GM12873 (cell line): ENCODE measurements at regions not wholly inside any gene's neighbourhood (a gene's known extent, or its start where the extent isn't known, plus 50 kb on each side); places are given as distances from the start of the nearest gene placed in this dataset.

Source experiments
- CTCF ChIP-seq: IDR thresholded peaks from 2 replicates; pipeline ENCODE4 v1.5.1; 2012; ENCODE audit warnings: low read depth, mild to moderate bottlenecking, moderate library complexity, low read length, control low read depth; ENCODE audit not compliant: insufficient read depth; ENCODE audit errors: missing control alignments

DNA sequence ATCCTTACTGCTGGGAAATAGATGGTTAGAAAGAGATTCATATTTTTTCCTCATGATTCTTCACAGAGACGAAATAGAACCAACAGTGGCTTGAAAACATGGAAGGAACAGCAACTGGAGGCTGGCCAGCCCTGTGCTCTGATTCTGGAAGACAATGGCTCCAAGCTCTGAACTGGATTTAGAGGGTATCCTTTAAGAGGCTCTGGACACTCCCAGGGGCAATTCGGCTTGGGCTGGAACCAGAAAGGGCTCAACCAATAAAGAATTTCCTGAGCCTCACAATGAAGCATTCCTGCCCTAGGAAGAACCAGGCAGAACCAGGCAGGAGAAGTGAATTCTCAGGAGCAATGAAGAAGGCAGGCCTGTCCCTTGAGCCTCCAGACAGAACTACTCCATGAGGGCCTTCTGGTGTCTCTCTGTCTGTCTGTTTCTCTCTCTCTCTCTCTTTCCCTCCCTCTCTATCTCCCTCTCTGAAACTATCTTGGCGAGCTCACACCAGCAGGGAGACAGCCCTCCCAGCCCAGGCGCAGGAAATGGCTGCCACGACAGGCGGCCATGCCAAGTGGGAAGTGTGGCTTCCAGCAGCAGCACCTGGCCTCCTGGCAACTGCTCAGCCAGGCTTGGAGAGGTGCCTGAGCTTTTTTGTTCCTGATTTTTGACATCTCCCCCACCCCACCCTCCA is 93.3 kb downstream of the RCN1 start:
- no peak for TF ChIP-seq CTCF

- TF ChIP-seq CTCF, result no peak
Measured at GRCh38 chr11:32184723-32185376, 94.0 kb downstream of the RCN1 start.

DNA sequence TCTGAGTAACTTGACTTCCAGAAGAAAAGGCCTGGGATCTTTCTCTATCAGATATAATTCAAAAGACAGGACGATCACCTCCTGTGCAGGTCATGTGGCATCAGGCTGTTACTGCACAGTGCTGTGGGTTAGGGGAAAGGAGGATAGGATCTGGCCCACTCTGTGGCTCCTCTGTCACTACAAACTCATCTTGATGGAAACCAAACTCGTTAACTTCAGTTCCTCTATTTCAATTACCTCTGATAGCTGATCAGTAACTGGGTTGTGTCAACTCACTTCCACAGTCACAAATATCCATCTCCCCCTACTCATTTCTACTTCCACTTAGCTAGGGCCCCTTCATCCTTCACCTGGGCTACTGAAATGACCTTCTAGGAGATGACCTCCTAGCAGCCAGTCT is 95.2 kb downstream of the RCN1 start:
- TF ChIP-seq CTCF, result no peak

DNA sequence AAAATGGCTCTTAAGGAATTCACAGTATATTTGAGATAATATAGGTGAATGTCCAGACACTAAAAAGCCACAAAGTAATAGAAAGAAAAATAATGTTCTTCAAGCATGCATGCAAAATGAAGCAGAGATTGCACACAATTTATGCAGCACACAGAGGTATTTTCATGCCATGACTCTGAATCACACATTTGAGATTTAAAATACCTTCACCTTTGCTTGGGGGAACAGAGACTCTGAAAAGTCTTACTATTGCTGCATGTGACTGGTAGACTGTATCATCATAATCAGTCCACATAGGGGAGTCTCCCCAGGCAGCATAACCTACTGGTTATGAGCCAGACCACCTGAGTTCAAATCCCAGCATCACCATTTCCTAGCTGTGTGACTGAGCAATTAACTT is 96.2 kb downstream of the RCN1 start:
- TF ChIP-seq CTCF, result no peak

DNA sequence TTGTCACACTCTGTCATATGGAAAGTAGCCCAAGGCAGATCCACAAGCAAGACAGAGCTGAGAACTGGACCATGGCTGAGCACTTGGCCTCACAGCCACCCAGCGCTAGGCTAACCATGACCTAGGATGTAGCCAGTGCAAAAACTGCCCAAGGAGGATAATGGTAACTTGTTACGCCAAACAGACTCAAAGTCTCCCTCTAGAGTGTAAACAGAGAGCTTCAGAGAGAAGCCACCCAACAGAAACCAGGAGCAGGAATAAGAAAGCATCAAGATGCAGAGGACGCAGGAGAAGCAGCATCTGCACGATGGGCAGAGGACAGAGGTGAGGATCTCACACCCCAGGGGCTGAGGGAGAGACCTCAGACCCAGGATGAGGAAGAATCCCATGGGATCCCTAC is 97.9 kb downstream of the RCN1 start:
- no peak for TF ChIP-seq CTCF

- TF ChIP-seq CTCF, result no peak
Measured at GRCh38 chr11:32196137-32196536, 105.3 kb downstream of the RCN1 start.

DNA sequence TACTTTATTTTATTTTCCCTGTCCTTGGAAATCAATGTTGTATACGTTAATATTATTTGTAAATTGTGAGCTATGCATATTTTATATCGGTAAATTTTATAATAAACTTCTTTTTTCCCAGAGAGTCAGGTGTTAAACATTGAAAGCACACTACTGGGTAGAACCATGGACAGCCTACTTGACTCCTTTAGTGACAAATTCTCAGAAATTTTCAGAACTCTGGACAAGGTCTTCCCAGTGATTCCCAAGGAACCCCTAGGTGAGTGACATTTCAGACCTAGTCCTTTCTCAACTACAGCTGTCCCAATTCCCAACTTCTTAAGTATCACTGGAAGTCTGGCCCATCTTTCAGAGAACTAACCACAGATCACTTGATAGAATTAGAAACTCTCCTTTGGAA is 107.2 kb downstream of the RCN1 start:
- no peak for TF ChIP-seq CTCF
